ENCODE measurements at regions not wholly inside any gene's neighbourhood (a gene's known extent, or its start where the extent isn't known, plus 50 kb on each side); places are given as distances from the start of the nearest gene placed in this dataset.

DNA sequence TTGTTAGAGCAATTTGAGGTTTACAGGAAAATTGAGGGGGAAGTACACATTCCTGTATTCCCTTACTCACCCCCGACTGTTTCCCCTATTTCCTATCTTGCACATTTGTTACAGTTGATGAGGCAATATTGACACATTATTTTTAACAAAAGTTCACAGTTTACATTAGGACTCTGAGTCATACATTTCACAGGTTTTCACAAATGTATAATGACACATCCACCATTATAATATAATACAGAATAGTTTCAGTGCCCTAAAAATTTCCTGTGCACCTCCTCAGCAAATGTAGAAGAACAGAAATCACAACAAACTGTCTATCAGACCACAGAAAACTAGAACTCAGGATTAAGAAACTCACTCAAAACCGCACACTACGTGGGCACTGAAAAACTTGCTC lies 160.6 kb upstream of the RMP24 start:
- TF ChIP-seq CEBPB (IDR thresholded peaks at IDR 0.05; ENCODE audit: borderline replicate concordance in 1 of 2, low read depth in 2 of 2, low read length in 2 of 2), result no peak
- TF ChIP-seq CBX3 (IDR thresholded peaks at IDR 0.05; ENCODE audit: borderline replicate concordance, low read depth), result no peak
- no peak for TF ChIP-seq CTCF (IDR thresholded peaks at IDR 0.05 in 2 of 3, conservative IDR thresholded peaks at IDR 0.05 in 1 of 3; ENCODE audit: control insufficient read depth in 2 of 3, extremely low read depth in 1 of 3, insufficient read depth in 1 of 3, low read depth in 3 of 3, low read length in 3 of 3)
